Prostate gland (tissue), 2 donors: ENCODE measurements at regions not wholly inside any gene's neighbourhood (a gene's known extent, or its start where the extent isn't known, plus 50 kb on each side); places are given as distances from the start of the nearest gene placed in this dataset.

Experiments used
- POLR2A ChIP-seq: fragments of 450-650 bp; IDR thresholded peaks from one replicate; pipeline ENCODE4 v1.6.1; 2016; ENCODE audit warnings: antibody characterized with exemption, mild to moderate bottlenecking
- POLR2AphosphoS5 ChIP-seq: sonication (generic); formaldehyde crosslinking; IDR thresholded peaks from one replicate; pipeline ENCODE4 v1.6.1; 2017; ENCODE audit warnings: antibody characterized with exemption
- TF ChIP-seq, protein P1 (sequence below), 4 experiments: fragments of 200-600 bp in 2 of 4; fragments of 450-650 bp in 2 of 4; sonication (generic) in 2 of 4; IDR thresholded peaks; 1 replicate in 3 of 4; 2 replicates in 1 of 4; pipeline ENCODE4 v1.5.1; 2016 to 2019; ENCODE audit warnings: antibody characterized with exemption in 4 of 4, mild to moderate bottlenecking in 2 of 4, moderate library complexity in 2 of 4

DNA sequence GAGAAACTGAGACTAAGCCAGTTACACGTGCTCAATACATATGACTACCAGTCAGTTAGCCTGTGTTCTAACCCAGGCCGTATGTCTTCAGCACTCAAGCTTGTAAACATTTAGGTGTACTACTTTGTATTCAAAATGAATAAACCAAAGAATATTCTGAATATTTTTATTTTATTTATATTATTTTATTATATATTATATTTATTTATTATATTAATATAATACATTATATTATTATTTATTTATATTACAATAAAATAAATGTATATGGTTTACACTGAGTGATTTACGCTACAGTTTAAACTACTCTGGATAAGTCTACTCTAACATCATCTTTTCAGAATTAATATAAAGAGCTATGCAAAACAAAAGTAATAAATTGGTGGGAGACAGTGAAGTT, 691.5 kb downstream of the CENPC start:
- TF ChIP-seq, protein P1, sequence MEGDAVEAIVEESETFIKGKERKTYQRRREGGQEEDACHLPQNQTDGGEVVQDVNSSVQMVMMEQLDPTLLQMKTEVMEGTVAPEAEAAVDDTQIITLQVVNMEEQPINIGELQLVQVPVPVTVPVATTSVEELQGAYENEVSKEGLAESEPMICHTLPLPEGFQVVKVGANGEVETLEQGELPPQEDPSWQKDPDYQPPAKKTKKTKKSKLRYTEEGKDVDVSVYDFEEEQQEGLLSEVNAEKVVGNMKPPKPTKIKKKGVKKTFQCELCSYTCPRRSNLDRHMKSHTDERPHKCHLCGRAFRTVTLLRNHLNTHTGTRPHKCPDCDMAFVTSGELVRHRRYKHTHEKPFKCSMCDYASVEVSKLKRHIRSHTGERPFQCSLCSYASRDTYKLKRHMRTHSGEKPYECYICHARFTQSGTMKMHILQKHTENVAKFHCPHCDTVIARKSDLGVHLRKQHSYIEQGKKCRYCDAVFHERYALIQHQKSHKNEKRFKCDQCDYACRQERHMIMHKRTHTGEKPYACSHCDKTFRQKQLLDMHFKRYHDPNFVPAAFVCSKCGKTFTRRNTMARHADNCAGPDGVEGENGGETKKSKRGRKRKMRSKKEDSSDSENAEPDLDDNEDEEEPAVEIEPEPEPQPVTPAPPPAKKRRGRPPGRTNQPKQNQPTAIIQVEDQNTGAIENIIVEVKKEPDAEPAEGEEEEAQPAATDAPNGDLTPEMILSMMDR (IDR thresholded peaks at IDR 0.05), result no peak
- no peak for TF ChIP-seq POLR2AphosphoS5
- TF ChIP-seq POLR2A, result no peak
